22Rv1 (cell line): ENCODE measurements at regions not wholly inside any gene's neighbourhood (a gene's known extent, or its start where the extent isn't known, plus 50 kb on each side); places are given as distances from the start of the nearest gene placed in this dataset.

Source experiments
- H3K27ac ChIP-seq: fragments of 450-650 bp; 2 replicates; pipeline ENCODE4 v1.5.1; 2017
- CTCF ChIP-seq: fragments of 450-650 bp; IDR thresholded peaks from 2 replicates; pipeline ENCODE4 v1.5.1; 2017; ENCODE audit warnings: mild to moderate bottlenecking
- ZFX ChIP-seq: fragments of 450-650 bp; IDR thresholded peaks from 2 replicates; pipeline ENCODE4 v1.6.1; 2017; ENCODE audit warnings: antibody characterized with exemption, borderline replicate concordance

- TF ChIP-seq ZFX, result no peak
- no peak for TF ChIP-seq CTCF
- no peak overlapping the region for H3K27ac ChIP-seq
These were observed 372.1 kb upstream of the MYT1L start for GRCh38 chr2:2703172-2703571.

- no peak overlapping the region for H3K27ac ChIP-seq
- TF ChIP-seq CTCF (no peak), ZFX (no peak)
These were observed 371.3 kb upstream of the MYT1L start for GRCh38 chr2:2702385-2702784.

GRCh38 chr2:2701813-2702212, 370.7 kb upstream of the MYT1L start:
- TF ChIP-seq CTCF, result no peak
- no peak for TF ChIP-seq ZFX
- no peak overlapping the region for H3K27ac ChIP-seq

GRCh38 chr2:2701176-2701781, 370.2 kb upstream of the MYT1L start:
- no peak overlapping the region for H3K27ac ChIP-seq
- no peak for TF ChIP-seq ZFX
- TF ChIP-seq CTCF, result no peak

GRCh38 chr2:2699121-2699505, 368.0 kb upstream of the MYT1L start:
- H3K27ac ChIP-seq, result no peak overlapping the region
- TF ChIP-seq CTCF, result no peak
- TF ChIP-seq ZFX, result no peak

- TF ChIP-seq CTCF, result peak; percentile 20; the same call in 1 of the 2 replicates
- no peak for TF ChIP-seq ZFX
- no peak overlapping the region for H3K27ac ChIP-seq
These were observed 367.4 kb upstream of the MYT1L start for GRCh38 chr2:2698182-2699120.
